GM12873 (cell line): ENCODE measurements at regions not wholly inside any gene's neighbourhood (a gene's known extent, or its start where the extent isn't known, plus 50 kb on each side); places are given as distances from the start of the nearest gene placed in this dataset.
A peak's percentile ranks its signal among the peaks of the same experiment; 100 is the strongest.

Source experiments
- CTCF ChIP-seq: IDR thresholded peaks from 2 replicates; pipeline ENCODE4 v1.5.1; 2012; ENCODE audit warnings: low read depth, mild to moderate bottlenecking, moderate library complexity, low read length, control low read depth; ENCODE audit not compliant: insufficient read depth; ENCODE audit errors: missing control alignments

DNA sequence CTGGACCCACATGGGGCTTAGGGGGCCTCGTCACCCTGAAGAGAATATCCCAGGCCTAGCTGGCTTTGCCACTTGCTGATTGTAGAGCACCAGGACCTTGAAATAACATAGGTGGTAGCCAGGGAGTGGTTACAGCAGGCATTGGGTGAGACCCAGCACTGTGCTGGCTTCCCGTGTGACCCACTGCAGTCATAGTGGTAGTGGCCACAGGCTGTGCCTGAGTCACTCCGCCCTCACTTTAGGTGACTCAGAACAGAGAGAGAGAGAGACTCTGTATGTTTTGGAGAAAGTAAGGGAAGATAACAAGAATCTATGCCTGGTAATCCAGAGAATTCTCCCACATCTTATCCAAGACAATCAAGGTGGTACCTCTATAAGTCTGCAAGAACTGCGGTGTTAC is 98.7 kb upstream of the LHX8 start:
- TF ChIP-seq CTCF, result no peak

DNA sequence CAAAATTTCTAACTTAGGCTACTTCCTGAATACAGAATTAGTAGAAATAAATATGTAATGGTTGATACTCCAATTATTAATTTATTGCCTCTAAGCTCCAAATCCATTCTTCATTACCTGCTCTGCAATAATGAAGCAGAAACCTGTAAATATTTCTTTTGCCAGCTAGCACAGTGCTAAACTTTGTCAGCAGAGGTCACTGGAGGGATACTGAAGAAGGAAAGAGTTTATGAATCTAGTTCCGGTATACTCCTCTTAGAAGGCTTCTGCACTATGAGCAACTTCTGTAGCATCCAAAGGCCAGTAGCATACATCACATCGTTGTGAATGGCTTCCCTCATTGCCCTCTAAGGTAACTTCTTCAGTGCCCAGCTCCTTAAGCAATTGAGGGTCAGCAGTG is 81.0 kb upstream of the LHX8 start:
- peak; percentile 17 for TF ChIP-seq CTCF

DNA sequence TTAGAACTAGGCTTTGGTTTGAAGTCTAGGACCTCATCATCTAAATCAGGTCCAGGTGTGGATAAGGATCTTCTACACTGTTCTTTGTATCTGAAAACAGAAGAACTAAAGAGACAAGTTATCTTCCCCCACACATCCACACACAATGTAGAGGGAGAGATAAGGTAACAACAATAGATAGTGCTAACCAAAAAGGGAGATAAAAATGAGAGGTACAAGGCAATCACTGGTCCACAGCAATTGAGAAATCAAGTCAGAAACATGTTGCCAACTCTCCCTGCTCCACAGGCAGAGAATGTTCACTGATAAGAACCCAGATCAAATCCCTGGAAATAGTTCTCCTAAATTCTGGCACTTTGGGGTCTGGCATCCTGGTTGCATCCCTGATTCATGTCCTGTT is 75.8 kb upstream of the LHX8 start:
- TF ChIP-seq CTCF, result no peak

DNA sequence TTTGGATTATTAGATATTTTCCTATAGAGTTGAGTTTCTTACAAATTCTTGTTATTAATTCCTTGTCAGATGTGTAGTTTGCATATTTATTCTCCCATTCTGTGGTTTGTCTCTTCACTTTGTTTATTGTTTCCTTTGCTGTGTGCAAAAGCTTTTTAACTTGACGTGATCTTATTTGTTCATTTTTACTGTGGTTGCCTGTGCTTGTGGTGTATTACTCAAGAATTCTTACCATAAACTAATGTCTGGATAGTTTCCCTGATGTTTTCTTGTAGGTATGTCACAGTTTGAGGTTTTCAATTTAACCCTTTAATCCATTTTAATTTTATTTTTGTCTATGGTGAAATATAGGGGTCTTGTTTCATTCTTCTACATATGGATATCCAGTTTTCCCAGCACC is 72.1 kb upstream of the LHX8 start:
- TF ChIP-seq CTCF, result no peak

DNA sequence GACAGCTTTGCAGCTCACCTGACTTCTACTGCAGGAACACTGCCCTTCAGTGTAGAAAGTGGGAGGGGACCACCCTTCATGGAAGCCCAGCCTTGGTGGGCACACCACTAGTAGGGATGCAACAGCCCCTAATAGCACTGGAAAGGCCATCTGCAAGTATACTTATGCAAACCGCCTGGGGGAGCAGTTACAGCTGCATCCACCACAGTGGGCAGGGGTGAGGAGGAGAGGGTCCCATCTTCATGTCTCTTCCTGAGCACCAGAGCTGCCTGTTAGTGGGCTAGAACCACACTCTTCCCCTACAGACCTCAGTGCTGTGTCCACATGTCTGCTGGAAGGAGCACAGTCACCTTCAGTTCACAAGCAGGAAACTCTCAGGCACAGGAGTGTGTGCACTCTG is 66.2 kb upstream of the LHX8 start:
- TF ChIP-seq CTCF, result no peak

DNA sequence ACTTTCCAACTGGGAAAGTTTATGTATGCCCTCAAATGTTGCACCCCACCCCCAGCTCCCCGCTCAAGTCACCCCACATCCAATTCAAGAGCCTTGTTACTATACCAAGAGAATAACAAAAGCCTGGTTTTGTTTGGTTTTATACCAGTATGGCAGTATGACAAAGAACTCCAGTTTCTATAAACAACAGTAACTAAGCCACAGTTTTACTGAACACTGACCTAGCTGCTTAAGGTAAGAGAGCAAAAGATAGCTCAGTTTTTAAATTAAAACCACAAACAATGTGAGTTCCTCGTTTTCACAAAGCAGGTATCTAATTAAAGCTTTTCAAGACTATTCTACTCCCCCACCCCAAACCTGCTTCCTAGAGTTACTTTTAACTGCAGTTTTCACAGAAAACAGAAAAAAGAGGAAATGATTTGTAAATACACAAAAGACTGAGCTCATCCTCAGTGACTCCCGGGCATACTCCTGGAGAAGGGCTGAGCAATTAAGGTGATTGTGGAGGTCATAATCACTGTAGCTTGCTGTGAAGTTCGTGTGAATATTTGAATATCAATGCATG is 59.3 kb upstream of the LHX8 start:
- TF ChIP-seq CTCF, result no peak

DNA sequence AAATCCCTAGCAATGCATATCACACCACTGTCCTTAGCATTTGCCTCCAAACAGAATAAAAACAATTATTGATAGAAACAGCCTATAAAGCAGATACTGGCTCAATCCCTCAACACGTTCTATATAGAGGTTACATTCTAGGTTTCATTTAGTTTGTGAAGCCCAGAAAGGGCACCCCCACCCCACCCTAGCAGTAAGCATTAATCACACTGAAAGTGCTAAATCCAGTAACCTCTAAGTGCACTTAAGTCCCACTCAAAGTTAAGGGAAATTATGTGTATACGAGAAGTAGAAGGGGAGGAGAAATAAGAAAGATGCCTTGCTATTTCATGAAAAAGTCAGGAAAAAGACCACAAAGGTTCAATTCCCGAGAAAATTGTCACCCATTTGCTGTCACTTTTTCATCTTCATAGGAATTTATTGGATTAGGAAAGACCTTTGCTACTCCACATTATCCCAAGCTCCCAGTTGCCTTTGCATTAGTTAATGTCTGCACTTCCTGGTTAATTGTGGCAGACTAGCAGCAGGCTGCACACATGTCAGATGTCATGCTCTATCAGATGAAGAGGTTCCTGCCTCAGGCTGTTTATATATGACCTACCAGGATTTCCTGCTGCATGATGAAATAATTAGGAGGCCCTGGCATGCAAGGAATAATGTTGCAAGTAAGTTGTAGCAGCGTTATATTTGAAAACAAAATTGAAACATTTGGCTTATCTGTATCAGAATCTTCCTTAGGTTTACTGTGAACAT is 54.5 kb upstream of the LHX8 start:
- TF ChIP-seq CTCF, result no peak

GRCh38 chr1:75083223-75083622 is 51.0 kb upstream of the LHX8 start:
- no peak for TF ChIP-seq CTCF
